Superior temporal gyrus (tissue), 1 donor: ENCODE measurements at regions not wholly inside any gene's neighbourhood (a gene's known extent, or its start where the extent isn't known, plus 50 kb on each side); places are given as distances from the start of the nearest gene placed in this dataset.
"Not testable (repeated sequence)": the region's sequence is repeated elsewhere in the genome, so short reads cannot be mapped to it uniquely, and the experiment has no call there.

ENCODE experiments used
- DNase-seq: peaks from one replicate; pipeline ENCODE4 v3.0.0-alpha.2; 2016; ENCODE audit errors: extremely low spot score

DNA sequence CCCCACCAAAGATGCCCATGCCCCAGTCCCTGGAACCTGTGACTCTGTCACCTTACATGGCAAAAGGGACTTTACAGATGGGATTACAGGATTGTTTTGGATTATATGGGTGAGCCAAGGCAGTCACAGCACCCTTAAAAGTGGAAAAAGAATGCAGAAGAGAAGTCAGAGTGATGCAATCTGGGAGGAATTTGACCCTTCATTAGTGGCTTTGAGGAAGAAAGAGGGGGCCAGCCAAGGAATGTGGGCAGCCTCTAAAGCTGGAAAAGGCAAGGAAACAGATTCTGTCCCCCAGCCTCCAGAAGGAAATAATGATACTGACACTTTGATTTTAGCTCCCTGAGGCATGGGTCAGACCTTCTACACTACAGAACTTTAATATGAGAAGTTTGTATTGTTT lies 257.3 kb upstream of the ISX start:
- no peak for DNase-seq

GRCh38 chr22:34812631-34813030 lies 253.3 kb upstream of the ISX start:
- no peak for DNase-seq

DNA sequence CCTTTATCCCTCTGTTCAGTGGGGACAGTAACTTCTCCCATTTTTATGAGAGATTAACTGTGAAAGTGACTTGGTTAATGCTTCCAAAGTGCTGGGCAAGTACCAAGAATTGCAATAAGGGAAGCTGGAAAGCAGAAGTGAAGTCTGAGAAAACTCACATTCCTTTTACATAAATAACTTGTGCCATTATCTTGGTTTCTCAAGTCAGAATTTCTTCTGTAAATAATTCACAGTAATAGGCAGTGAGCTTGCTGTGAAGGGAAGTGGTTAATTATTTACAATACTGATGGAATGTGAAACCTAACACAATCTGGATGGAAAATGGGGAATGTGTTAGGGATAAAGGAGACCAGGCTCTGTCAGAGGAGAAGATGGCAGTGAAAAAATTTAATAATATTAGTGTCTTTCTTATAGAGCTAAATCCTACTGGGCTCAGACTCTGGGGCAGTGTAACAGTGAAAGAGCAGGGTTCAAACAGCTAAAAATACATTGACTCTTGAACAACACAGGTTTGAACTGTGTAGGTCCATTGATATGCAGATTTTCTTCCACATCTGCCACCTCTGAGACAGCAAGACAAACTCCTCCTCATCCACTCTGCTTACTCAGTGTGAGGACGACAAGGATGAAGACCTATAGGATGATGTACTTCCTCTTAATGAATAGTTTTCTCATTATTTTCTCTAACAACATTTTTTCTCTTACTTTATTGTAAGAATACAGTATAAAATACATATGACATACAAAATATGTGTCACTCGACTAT lies 251.5 kb upstream of the ISX start:
- DNase-seq: no peak

- DNase-seq: no peak
These were observed 236.5 kb upstream of the ISX start for GRCh38 chr22:34829485-34829884.

GRCh38 chr22:34834059-34834458 lies 231.9 kb upstream of the ISX start:
- no peak for DNase-seq

DNA sequence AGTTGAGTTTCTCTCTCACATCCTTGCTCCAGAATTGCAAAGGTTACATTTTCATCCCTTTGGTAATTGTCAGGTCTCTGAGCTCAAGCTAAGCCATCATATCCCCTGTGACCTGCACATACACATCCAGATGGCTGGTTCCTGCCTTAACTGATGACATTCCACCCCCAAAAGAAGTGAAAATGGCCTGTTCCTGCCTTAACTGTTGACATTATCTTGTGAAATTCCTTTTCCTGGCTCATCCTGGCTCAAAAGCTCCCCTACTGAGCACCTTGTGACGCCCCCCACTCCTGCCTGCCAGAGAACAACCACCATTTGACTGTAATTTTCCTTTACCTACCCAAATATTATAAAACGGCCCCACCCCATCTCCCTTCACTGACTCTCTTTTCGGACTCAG lies 231.4 kb upstream of the ISX start:
- not testable (repeated sequence) for DNase-seq

DNA sequence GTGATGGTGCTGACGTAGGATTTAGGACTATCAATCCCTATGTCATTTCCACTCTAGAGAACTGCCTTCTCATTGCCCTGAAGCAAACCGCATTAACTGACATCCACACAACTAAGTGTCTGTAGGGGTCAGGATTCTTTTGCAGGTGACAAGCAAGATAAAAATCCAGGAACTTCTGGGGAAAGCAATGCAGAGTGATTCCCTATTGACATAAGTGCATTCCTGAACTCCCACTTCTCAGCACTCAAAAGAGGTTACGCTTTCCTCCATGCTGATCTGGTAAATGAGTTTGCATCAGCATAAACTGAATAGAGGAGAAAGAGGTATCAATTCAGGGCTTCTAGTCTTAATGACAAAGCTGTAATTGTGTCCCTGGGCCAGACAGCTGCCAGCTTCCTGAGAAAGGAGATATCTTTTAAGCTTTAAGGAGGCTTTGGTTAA lies 224.6 kb upstream of the ISX start:
- no peak for DNase-seq

GRCh38 chr22:34841911-34842310 lies 224.0 kb upstream of the ISX start:
- DNase-seq: no peak

DNA sequence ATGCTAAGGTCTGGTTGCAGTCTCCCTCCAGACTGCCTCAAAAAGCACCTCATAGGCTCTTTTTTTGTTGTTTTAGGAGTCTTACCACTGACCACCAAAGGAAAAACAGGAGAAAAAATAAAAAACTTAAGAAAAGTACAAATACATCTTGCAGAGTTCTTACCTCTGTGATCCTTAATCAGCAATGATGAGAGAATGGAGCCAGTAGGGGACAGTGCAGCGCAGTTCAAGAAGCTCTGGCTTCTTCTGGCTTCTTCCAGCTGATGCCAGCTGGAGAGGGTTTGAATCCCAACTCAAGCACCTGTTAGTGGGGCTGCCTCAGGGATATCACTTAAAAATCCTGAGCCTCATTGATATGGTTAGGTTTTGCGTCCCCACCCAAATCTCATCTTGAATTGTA lies 223.3 kb upstream of the ISX start:
- DNase-seq: no peak

DNA sequence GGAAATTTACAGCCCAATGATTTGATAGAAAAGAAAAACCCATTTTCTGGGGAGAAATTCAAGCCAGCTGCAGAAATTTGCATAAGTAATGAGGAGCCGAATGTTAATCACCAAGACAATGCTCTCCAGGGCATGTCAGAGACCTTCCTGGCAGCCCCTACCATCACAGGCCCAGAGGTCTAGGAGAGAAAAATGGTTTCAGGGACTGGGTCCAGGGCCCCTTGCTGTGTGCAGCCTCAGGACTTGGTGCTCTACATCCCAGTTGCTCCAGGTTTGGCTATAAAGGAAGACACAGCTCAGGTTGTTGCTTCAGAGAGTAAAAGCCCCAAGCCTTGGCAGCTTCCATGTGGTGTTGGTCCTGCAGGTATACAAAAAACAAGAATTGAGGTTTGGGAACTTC lies 222.2 kb upstream of the ISX start:
- not testable (repeated sequence) for DNase-seq

DNA sequence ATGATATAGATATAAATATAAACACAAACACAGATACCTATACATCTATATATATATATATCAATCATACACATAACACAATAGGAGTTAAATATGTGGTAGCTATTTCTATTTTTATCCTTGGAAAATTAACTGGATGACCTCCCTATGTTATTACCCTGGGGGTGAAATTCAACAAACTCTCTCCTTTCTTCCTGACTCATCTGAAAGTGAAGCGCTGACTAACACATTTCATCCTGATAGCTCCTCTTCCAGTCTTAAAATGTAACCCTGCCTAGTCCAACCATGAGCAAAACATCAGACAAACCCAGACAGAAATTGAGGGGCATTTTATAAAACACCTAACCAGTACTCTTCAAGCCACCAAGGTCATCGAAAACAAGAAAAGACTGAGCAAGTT lies 220.6 kb upstream of the ISX start:
- no peak for DNase-seq

- DNase-seq: no peak
These were observed 218.9 kb upstream of the ISX start for GRCh38 chr22:34847072-34847471.

- no peak for DNase-seq
These were observed 216.0 kb upstream of the ISX start for GRCh38 chr22:34849965-34850364.

DNA sequence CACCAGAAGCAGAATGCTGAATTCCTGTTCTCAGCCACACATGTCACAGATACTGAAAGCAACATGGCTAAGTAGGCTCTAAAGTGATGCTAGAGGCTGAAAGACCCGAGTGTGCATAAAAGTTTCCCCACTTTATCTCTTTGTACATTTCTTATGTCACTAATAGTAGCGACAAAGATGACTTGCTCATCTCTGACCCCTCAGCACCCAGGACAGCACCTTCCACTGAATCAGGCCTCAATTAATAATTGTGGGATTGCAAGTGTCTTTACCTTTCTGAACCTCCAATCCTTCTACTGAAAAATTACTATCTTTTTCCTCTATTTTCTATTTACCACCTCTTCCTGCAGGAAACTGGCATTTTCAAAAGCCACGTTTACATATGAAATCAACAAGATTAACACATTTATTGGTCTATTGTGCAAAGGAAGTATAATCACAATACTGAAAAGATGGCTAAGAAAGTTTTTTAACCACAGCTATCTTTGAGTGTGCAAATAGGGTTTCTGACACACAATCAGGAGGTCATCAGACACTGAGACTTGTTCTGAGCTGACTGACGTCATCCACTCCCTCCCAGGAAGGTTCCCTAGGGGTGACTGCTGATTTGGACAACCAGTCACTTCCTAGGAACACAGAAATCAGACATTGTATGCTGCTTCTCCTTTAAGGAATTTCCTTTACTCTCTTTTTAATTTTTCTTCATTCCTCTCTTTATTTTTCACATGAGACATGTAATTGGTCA lies 213.9 kb upstream of the ISX start:
- DNase-seq: no peak

- no peak for DNase-seq
These were observed 210.5 kb upstream of the ISX start for GRCh38 chr22:34855471-34855870.

DNA sequence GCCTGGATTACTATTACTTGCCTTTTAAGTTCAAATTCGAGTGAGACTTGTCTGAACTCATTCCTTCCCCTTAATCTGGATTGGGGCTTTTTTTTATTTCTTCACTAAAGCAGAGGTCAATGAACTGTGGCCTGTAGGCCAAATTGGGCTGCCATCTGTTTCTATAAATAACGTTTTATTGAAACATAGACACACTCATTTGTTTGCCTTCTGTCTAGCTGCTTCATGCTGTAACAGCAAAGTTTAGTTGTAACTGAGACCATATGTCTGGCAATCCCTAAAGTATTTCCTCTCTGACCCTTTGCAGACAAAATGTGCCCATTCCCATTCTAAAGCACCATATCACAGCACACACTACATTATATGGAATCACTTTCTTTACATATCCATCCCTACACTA lies 207.9 kb upstream of the ISX start:
- DNase-seq: no peak

GRCh38 chr22:34861787-34862186 lies 204.2 kb upstream of the ISX start:
- DNase-seq: no peak

DNA sequence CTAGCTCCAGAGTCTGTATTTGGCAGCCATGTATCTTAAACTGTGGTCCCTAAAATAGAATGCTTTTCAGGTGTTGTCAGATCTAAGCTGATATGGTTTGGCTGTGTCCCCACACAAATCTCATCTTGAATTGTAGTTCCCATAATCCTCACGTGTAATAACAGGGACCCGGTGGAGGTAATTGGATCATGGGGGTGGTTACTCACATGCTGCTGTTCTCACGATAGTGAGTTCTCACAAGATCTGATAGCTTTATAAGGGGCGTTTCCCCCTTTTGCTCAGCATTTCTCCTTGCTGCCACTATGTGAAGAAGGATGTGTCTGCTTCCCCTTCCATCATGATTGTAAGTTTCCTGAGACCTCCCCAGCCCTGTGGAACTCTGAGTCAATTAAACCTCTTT lies 199.9 kb upstream of the ISX start:
- no peak for DNase-seq

DNA sequence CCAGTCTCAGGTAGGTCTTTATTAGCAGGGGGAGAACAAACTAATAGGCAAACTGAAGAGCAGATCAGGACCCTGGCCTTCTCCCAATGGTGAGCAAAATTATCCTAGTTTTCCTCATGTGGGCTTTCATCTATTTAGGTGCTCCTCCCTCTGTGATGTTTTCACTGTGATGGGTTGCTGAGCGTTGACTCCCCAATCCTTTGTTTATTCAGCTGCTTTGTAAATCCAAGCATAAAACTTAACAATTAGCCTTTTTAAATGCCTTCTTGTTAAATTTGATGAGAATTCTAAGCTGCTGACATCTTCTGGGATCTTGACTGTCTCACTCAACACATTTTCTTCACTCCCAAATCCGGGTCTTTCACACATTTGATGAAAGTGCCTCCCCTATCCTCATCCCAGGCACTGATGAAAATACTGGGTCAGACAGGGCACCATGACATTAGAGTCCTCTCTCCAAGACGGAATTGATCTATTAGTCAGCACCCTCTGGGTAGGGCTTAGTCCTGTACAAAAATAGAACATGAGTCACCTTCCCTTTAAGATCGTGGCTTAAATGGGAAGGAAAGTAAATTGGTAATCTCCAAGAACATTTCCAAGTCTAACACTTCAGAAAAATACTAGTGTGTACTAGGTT lies 199.3 kb upstream of the ISX start:
- DNase-seq: no peak

GRCh38 chr22:34877506-34877905 lies 188.5 kb upstream of the ISX start:
- no peak for DNase-seq

DNA sequence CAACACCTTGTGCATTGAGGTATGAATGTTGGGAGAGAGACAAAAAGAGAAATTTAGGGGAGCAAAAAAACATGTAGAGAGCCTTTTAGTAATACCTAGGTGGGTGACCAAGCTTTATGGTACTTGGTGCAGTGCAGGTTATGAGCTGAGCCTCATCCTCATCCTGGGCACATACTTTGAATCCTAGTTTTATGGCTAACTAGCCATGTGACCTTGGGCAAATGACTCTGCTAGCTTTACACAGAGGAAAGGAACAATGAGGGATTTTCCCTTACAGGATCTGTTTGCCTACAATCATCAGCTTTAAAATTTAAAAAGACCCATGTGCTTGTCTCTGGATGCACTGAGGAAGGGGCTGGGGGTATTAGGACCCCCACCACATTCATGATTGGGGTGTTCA lies 187.8 kb upstream of the ISX start:
- no peak for DNase-seq

GRCh38 chr22:34879001-34879400 lies 187.0 kb upstream of the ISX start:
- DNase-seq: no peak

GRCh38 chr22:34880662-34881061 lies 185.3 kb upstream of the ISX start:
- DNase-seq: no peak
